ENCODE measurements at regions not wholly inside any gene's neighbourhood (a gene's known extent, or its start where the extent isn't known, plus 50 kb on each side); places are given as distances from the start of the nearest gene placed in this dataset.

GRCh38 chr4:77432717-77433417, 172.8 kb upstream of the CXCL13 start:
- H3K27ac ChIP-seq (ENCODE audit: low read depth, low read length) = no peak overlapping the region
- no peaks in the 10 kb centered on the region for H3K27me3 ChIP-seq (ENCODE audit: control insufficient read depth in 3 of 3, insufficient read depth in 3 of 3, low read length in 3 of 3)
- H3K4me1 ChIP-seq (ENCODE audit: control insufficient read depth in 3 of 3, insufficient read depth in 3 of 3, low read length in 3 of 3) = peaks cover 4 to 21% (median 17%) of the 10 kb centered on the region in 3 donors
- no peaks in the 10 kb centered on the region for H3K9me3 ChIP-seq (ENCODE audit: control insufficient read depth in 3 of 3, low read length in 3 of 3)
- H3K4me3 ChIP-seq (ENCODE audit: low read length in 3 of 3) = peak overlapping the region in 2 of 3 donors; percentile 7 to 8
- H3K36me3 ChIP-seq (ENCODE audit: control insufficient read depth in 3 of 3, insufficient read depth in 3 of 3, low read length in 3 of 3) = no peaks in the 10 kb centered on the region
- no peak overlapping the region for H3K9ac ChIP-seq (ENCODE audit: low read depth in 1 of 3, low read length in 3 of 3)

GRCh38 chr4:77433418-77433733, 172.2 kb upstream of the CXCL13 start:
- Histone ChIP-seq H3K4me1 (ENCODE audit: control insufficient read depth in 3 of 3, insufficient read depth in 3 of 3, low read length in 3 of 3) (peaks cover 4 to 21% (median 17%) of the 10 kb centered on the region in 3 donors), H3K9me3 (ENCODE audit: control insufficient read depth in 3 of 3, low read length in 3 of 3) (no peaks in the 10 kb centered on the region), H3K36me3 (ENCODE audit: control insufficient read depth in 3 of 3, insufficient read depth in 3 of 3, low read length in 3 of 3) (no peaks in the 10 kb centered on the region), H3K27me3 (ENCODE audit: control insufficient read depth in 3 of 3, insufficient read depth in 3 of 3, low read length in 3 of 3) (no peaks in the 10 kb centered on the region), H3K9ac (ENCODE audit: low read depth in 1 of 3, low read length in 3 of 3) (no peak overlapping the region), H3K4me3 (ENCODE audit: low read length in 3 of 3) (peak overlapping the region in 2 of 3 donors; percentile 7 to 8), H3K27ac (ENCODE audit: low read depth, low read length) (no peak overlapping the region)

GRCh38 chr4:77434299-77435092, 171.1 kb upstream of the CXCL13 start:
- H3K4me1 ChIP-seq (ENCODE audit: control insufficient read depth in 3 of 3, insufficient read depth in 3 of 3, low read length in 3 of 3) = peaks cover 4 to 21% (median 17%) of the 10 kb centered on the region in 3 donors
- no peak overlapping the region for H3K9ac ChIP-seq (ENCODE audit: low read depth in 1 of 3, low read length in 3 of 3)
- no peak overlapping the region for H3K27ac ChIP-seq (ENCODE audit: low read depth, low read length)
- H3K4me3 ChIP-seq (ENCODE audit: low read length in 3 of 3) = no peak overlapping the region
- no peaks in the 10 kb centered on the region for H3K27me3 ChIP-seq (ENCODE audit: control insufficient read depth in 3 of 3, insufficient read depth in 3 of 3, low read length in 3 of 3)
- no peaks in the 10 kb centered on the region for H3K36me3 ChIP-seq (ENCODE audit: control insufficient read depth in 3 of 3, insufficient read depth in 3 of 3, low read length in 3 of 3)
- no peaks in the 10 kb centered on the region for H3K9me3 ChIP-seq (ENCODE audit: control insufficient read depth in 3 of 3, low read length in 3 of 3)

- Histone ChIP-seq H3K27me3 (ENCODE audit: control insufficient read depth in 3 of 3, insufficient read depth in 3 of 3, low read length in 3 of 3) (no peaks in the 10 kb centered on the region), H3K9ac (ENCODE audit: low read depth in 1 of 3, low read length in 3 of 3) (no peak overlapping the region), H3K4me3 (ENCODE audit: low read length in 3 of 3) (no peak overlapping the region), H3K36me3 (ENCODE audit: control insufficient read depth in 3 of 3, insufficient read depth in 3 of 3, low read length in 3 of 3) (no peaks in the 10 kb centered on the region), H3K9me3 (ENCODE audit: control insufficient read depth in 3 of 3, low read length in 3 of 3) (no peaks in the 10 kb centered on the region), H3K4me1 (ENCODE audit: control insufficient read depth in 3 of 3, insufficient read depth in 3 of 3, low read length in 3 of 3) (peaks cover 4 to 14% (median 12%) of the 10 kb centered on the region in 3 donors), H3K27ac (ENCODE audit: low read depth, low read length) (no peak overlapping the region)
These were observed 168.5 kb upstream of the CXCL13 start for GRCh38 chr4:77437079-77437478.

- H3K27ac ChIP-seq (ENCODE audit: low read depth, low read length) = no peak overlapping the region
- peaks cover 0 to 8% (median 6%) of the 10 kb centered on the region in 3 donors for H3K4me1 ChIP-seq (ENCODE audit: control insufficient read depth in 3 of 3, insufficient read depth in 3 of 3, low read length in 3 of 3)
- H3K9ac ChIP-seq (ENCODE audit: low read depth in 1 of 3, low read length in 3 of 3) = no peak overlapping the region
- H3K9me3 ChIP-seq (ENCODE audit: control insufficient read depth in 3 of 3, low read length in 3 of 3) = no peaks in the 10 kb centered on the region
- H3K27me3 ChIP-seq (ENCODE audit: control insufficient read depth in 3 of 3, insufficient read depth in 3 of 3, low read length in 3 of 3) = no peaks in the 10 kb centered on the region
- no peak overlapping the region for H3K4me3 ChIP-seq (ENCODE audit: low read length in 3 of 3)
- no peaks in the 10 kb centered on the region for H3K36me3 ChIP-seq (ENCODE audit: control insufficient read depth in 3 of 3, insufficient read depth in 3 of 3, low read length in 3 of 3)
These were observed 167.1 kb upstream of the CXCL13 start for GRCh38 chr4:77438549-77438948.

GRCh38 chr4:77443941-77444340, 161.7 kb upstream of the CXCL13 start:
- Histone ChIP-seq H3K36me3 (ENCODE audit: control insufficient read depth in 3 of 3, insufficient read depth in 3 of 3, low read length in 3 of 3) (no peaks in the 10 kb centered on the region), H3K27ac (ENCODE audit: low read depth, low read length) (no peak overlapping the region), H3K9ac (ENCODE audit: low read depth in 1 of 3, low read length in 3 of 3) (no peak overlapping the region), H3K9me3 (ENCODE audit: control insufficient read depth in 3 of 3, low read length in 3 of 3) (no peaks in the 10 kb centered on the region), H3K4me3 (ENCODE audit: low read length in 3 of 3) (no peak overlapping the region), H3K4me1 (ENCODE audit: control insufficient read depth in 3 of 3, insufficient read depth in 3 of 3, low read length in 3 of 3) (peaks cover 0 to 6% (median 0%) of the 10 kb centered on the region in 3 donors), H3K27me3 (ENCODE audit: control insufficient read depth in 3 of 3, insufficient read depth in 3 of 3, low read length in 3 of 3) (no peaks in the 10 kb centered on the region)

GRCh38 chr4:77445823-77446222, 159.8 kb upstream of the CXCL13 start:
- H3K9ac ChIP-seq (ENCODE audit: low read depth in 1 of 3, low read length in 3 of 3) = no peak overlapping the region
- no peak overlapping the region for H3K27ac ChIP-seq (ENCODE audit: low read depth, low read length)
- H3K4me1 ChIP-seq (ENCODE audit: control insufficient read depth in 3 of 3, insufficient read depth in 3 of 3, low read length in 3 of 3) = peaks cover 0 to 6% (median 0%) of the 10 kb centered on the region in 3 donors
- no peaks in the 10 kb centered on the region for H3K9me3 ChIP-seq (ENCODE audit: control insufficient read depth in 3 of 3, low read length in 3 of 3)
- no peaks in the 10 kb centered on the region for H3K27me3 ChIP-seq (ENCODE audit: control insufficient read depth in 3 of 3, insufficient read depth in 3 of 3, low read length in 3 of 3)
- H3K36me3 ChIP-seq (ENCODE audit: control insufficient read depth in 3 of 3, insufficient read depth in 3 of 3, low read length in 3 of 3) = no peaks in the 10 kb centered on the region
- no peak overlapping the region for H3K4me3 ChIP-seq (ENCODE audit: low read length in 3 of 3)

GRCh38 chr4:77446601-77447000, 159.0 kb upstream of the CXCL13 start:
- Histone ChIP-seq H3K27ac (ENCODE audit: low read depth, low read length) (no peak overlapping the region), H3K9me3 (ENCODE audit: control insufficient read depth in 3 of 3, low read length in 3 of 3) (no peaks in the 10 kb centered on the region), H3K27me3 (ENCODE audit: control insufficient read depth in 3 of 3, insufficient read depth in 3 of 3, low read length in 3 of 3) (no peaks in the 10 kb centered on the region), H3K4me1 (ENCODE audit: control insufficient read depth in 3 of 3, insufficient read depth in 3 of 3, low read length in 3 of 3) (peaks cover 0 to 6% (median 0%) of the 10 kb centered on the region in 3 donors), H3K36me3 (ENCODE audit: control insufficient read depth in 3 of 3, insufficient read depth in 3 of 3, low read length in 3 of 3) (no peaks in the 10 kb centered on the region), H3K9ac (ENCODE audit: low read depth in 1 of 3, low read length in 3 of 3) (no peak overlapping the region), H3K4me3 (ENCODE audit: low read length in 3 of 3) (no peak overlapping the region)

GRCh38 chr4:77449171-77449570, 156.4 kb upstream of the CXCL13 start:
- Histone ChIP-seq H3K9ac (ENCODE audit: low read depth in 1 of 3, low read length in 3 of 3) (no peak overlapping the region), H3K27ac (ENCODE audit: low read depth, low read length) (no peak overlapping the region), H3K9me3 (ENCODE audit: control insufficient read depth in 3 of 3, low read length in 3 of 3) (no peaks in the 10 kb centered on the region), H3K27me3 (ENCODE audit: control insufficient read depth in 3 of 3, insufficient read depth in 3 of 3, low read length in 3 of 3) (no peaks in the 10 kb centered on the region), H3K4me3 (ENCODE audit: low read length in 3 of 3) (no peak overlapping the region), H3K4me1 (ENCODE audit: control insufficient read depth in 3 of 3, insufficient read depth in 3 of 3, low read length in 3 of 3) (no peaks in the 10 kb centered on the region), H3K36me3 (ENCODE audit: control insufficient read depth in 3 of 3, insufficient read depth in 3 of 3, low read length in 3 of 3) (no peaks in the 10 kb centered on the region)

- no peaks in the 10 kb centered on the region for H3K36me3 ChIP-seq (ENCODE audit: control insufficient read depth in 3 of 3, insufficient read depth in 3 of 3, low read length in 3 of 3)
These were observed 155.6 kb upstream of the CXCL13 start for GRCh38 chr4:77450006-77450405.

More at GRCh38 chr4:77450006-77450405, 155.6 kb upstream of the CXCL13 start:
- Histone ChIP-seq H3K9ac (ENCODE audit: low read depth in 1 of 3, low read length in 3 of 3) (no peak overlapping the region), H3K4me3 (ENCODE audit: low read length in 3 of 3) (no peak overlapping the region), H3K27me3 (ENCODE audit: control insufficient read depth in 3 of 3, insufficient read depth in 3 of 3, low read length in 3 of 3) (no peaks in the 10 kb centered on the region), H3K9me3 (ENCODE audit: control insufficient read depth in 3 of 3, low read length in 3 of 3) (no peaks in the 10 kb centered on the region), H3K4me1 (ENCODE audit: control insufficient read depth in 3 of 3, insufficient read depth in 3 of 3, low read length in 3 of 3) (no peaks in the 10 kb centered on the region), H3K27ac (ENCODE audit: low read depth, low read length) (no peak overlapping the region)

All from skeletal muscle tissue (tissue), 3 donors.